ENCODE measurements at regions not wholly inside any gene's neighbourhood (a gene's known extent, or its start where the extent isn't known, plus 50 kb on each side); places are given as distances from the start of the nearest gene placed in this dataset.
"Not testable (repeated sequence)": the region's sequence is repeated elsewhere in the genome, so short reads cannot be mapped to it uniquely, and the experiment has no call there.

DNA sequence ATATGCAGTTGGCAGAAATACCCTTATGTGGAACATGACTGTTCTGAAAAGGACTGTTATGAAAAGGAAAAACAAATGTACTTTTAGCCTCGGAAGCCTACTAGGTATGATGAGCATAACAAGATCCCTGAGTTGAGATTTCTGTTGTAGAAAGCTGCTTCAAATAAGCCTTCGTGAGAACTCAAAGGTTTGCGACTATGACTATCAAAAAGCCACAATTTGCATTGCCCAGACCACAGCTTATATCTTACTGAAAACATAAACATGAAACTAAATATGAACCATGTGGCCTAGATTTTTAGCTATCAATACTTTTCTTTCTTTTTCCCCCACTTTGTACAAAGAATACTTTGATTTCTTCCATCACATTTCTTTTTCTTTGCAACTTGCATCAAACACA lies 398.2 kb upstream of the LCORL start:
- Histone ChIP-seq H3K27me3 (ENCODE audit: insufficient read depth, low read length, poor library complexity, severe bottlenecking) (no peaks in the 10 kb centered on the region), H3K4me3 (ENCODE audit: low read length, poor library complexity, severe bottlenecking) (no peak overlapping the region), H3K9me2 (replicated peaks; ENCODE audit: low read depth, low read length) (no peaks in the 10 kb centered on the region), H3K4me1 (ENCODE audit: insufficient read depth, low read length, poor library complexity, severe bottlenecking) (no peaks in the 10 kb centered on the region), H3K9me3 (ENCODE audit: insufficient read depth, low read depth, low read length) (no peaks in the 10 kb centered on the region), H3K4me2 (ENCODE audit: low read depth, low read length, poor library complexity, severe bottlenecking) (no peak overlapping the region), H3F3A (ENCODE audit: low read depth) (no peaks in the 10 kb centered on the region), H4K20me1 (ENCODE audit: insufficient read depth, low read length, poor library complexity, severe bottlenecking) (no peaks in the 10 kb centered on the region), H2AFZ (ENCODE audit: low read length) (no peak overlapping the region), H3K79me2 (ENCODE audit: insufficient read depth, low read length) (no peaks in the 10 kb centered on the region), H3K36me3 (ENCODE audit: insufficient read depth, low read length) (no peaks in the 10 kb centered on the region), H3K9ac (ENCODE audit: low read depth, low read length, poor library complexity, severe bottlenecking) (no peak overlapping the region)
- TF ChIP-seq, protein P1, sequence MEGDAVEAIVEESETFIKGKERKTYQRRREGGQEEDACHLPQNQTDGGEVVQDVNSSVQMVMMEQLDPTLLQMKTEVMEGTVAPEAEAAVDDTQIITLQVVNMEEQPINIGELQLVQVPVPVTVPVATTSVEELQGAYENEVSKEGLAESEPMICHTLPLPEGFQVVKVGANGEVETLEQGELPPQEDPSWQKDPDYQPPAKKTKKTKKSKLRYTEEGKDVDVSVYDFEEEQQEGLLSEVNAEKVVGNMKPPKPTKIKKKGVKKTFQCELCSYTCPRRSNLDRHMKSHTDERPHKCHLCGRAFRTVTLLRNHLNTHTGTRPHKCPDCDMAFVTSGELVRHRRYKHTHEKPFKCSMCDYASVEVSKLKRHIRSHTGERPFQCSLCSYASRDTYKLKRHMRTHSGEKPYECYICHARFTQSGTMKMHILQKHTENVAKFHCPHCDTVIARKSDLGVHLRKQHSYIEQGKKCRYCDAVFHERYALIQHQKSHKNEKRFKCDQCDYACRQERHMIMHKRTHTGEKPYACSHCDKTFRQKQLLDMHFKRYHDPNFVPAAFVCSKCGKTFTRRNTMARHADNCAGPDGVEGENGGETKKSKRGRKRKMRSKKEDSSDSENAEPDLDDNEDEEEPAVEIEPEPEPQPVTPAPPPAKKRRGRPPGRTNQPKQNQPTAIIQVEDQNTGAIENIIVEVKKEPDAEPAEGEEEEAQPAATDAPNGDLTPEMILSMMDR (conservative IDR thresholded peaks at IDR 0.05; ENCODE audit: low read length) = no peak
- TF ChIP-seq EZH2phosphoT487 (IDR thresholded peaks at IDR 0.05; ENCODE audit: borderline replicate concordance) = no peak

DNA sequence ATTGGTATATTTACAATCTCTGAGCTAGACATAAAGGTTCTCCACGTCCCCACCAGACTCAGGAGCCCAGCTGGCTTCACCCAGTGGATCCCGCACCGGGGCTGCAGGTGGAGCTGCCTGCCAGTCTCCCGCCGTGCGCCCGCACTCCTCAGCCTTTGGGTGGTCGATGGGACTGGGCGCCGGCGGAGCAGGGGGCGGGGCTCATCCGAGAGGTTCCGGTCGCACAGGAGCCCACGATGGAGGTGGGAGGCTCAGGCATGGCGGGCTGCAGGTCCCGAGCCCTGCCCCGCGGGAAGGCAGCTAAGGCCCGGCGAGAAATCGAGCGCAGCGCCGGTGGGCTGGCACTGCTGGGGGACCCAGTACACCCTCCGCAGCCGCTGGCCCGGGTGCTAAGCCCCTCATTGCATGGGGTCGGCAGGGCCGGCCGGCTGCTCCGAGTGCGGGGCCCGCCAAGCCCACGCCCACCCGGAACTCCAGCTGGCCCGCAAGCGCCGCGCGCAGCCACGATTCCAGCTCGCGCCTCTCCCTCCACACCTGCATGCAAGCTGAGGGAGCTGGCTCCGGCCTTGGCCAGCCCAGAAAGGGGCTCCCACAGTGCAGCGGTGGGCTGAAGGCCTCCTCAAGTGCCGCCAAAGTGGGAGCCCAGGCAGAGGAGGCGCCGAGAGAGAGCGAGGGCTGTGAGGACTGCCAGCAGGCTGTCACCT lies 396.8 kb upstream of the LCORL start:
- H3K9me3 ChIP-seq (ENCODE audit: insufficient read depth, low read depth, low read length); H3F3A ChIP-seq (ENCODE audit: low read depth); H3K4me2 ChIP-seq (ENCODE audit: low read depth, low read length, poor library complexity, severe bottlenecking); H2AFZ ChIP-seq (ENCODE audit: low read length); H3K27me3 ChIP-seq (ENCODE audit: insufficient read depth, low read length, poor library complexity, severe bottlenecking); H3K4me3 ChIP-seq (ENCODE audit: low read length, poor library complexity, severe bottlenecking); H4K20me1 ChIP-seq (ENCODE audit: insufficient read depth, low read length, poor library complexity, severe bottlenecking); H3K79me2 ChIP-seq (ENCODE audit: insufficient read depth, low read length); H3K9ac ChIP-seq (ENCODE audit: low read depth, low read length, poor library complexity, severe bottlenecking); H3K36me3 ChIP-seq (ENCODE audit: insufficient read depth, low read length); H3K9me2 ChIP-seq (replicated peaks; ENCODE audit: low read depth, low read length); H3K4me1 ChIP-seq (ENCODE audit: insufficient read depth, low read length, poor library complexity, severe bottlenecking): not testable (repeated sequence)

DNA sequence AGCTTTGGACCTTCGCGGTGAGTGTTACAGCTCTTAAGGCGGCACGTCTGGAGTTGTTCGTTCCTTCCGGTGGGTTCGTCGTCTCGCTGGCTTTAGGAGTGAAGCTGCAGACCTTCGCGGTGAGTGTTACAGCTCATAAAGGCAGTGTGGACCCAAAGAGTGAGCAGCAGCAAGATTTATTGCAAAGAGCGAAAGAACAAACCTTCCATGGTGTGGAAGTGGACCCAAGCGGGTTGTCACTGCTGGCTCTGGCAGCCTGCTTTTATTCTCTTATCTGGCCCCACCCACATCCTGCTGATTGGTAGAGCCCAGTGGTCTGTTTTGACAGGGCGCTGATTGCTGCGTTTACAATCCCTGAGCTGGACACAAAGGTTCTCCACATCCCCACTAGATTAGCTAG lies 396.1 kb upstream of the LCORL start:
- not testable (repeated sequence) for H3K9me2 ChIP-seq (replicated peaks; ENCODE audit: low read depth, low read length); H3K36me3 ChIP-seq (ENCODE audit: insufficient read depth, low read length); H3F3A ChIP-seq (ENCODE audit: low read depth); H3K79me2 ChIP-seq (ENCODE audit: insufficient read depth, low read length); H3K4me2 ChIP-seq (ENCODE audit: low read depth, low read length, poor library complexity, severe bottlenecking); H3K4me1 ChIP-seq (ENCODE audit: insufficient read depth, low read length, poor library complexity, severe bottlenecking); H3K4me3 ChIP-seq (ENCODE audit: low read length, poor library complexity, severe bottlenecking); H4K20me1 ChIP-seq (ENCODE audit: insufficient read depth, low read length, poor library complexity, severe bottlenecking); H3K9ac ChIP-seq (ENCODE audit: low read depth, low read length, poor library complexity, severe bottlenecking); H3K27me3 ChIP-seq (ENCODE audit: insufficient read depth, low read length, poor library complexity, severe bottlenecking); H3K9me3 ChIP-seq (ENCODE audit: insufficient read depth, low read depth, low read length); H2AFZ ChIP-seq (ENCODE audit: low read length)

DNA sequence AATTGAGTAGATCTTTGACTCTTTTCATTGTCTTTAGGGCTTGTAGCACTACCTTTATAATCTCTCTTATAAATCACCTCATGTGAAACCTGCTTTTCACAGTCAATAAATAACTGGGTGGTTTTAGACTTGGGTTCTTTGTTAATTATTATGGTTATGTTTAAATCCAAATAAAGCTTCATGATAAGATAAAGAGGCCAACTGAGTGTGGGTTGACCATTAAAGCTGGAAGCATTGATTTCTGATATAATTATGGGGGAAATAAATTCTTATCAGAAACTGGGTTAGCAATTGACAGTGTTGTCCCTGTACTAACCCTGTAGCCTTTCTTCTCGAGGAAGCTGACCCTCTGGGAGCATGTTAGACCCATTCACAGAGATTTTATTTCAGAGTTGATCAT lies 384.7 kb upstream of the LCORL start:
- TF ChIP-seq EZH2phosphoT487 (IDR thresholded peaks at IDR 0.05; ENCODE audit: borderline replicate concordance) = no peak
- TF ChIP-seq, protein P1 (conservative IDR thresholded peaks at IDR 0.05; ENCODE audit: low read length) = no peak
- Histone ChIP-seq H3F3A (ENCODE audit: low read depth) (no peaks in the 10 kb centered on the region), H3K9me2 (replicated peaks; ENCODE audit: low read depth, low read length) (no peaks in the 10 kb centered on the region), H3K79me2 (ENCODE audit: insufficient read depth, low read length) (no peaks in the 10 kb centered on the region), H3K4me2 (ENCODE audit: low read depth, low read length, poor library complexity, severe bottlenecking) (no peak overlapping the region), H2AFZ (ENCODE audit: low read length) (no peak overlapping the region), H3K36me3 (ENCODE audit: insufficient read depth, low read length) (no peaks in the 10 kb centered on the region), H4K20me1 (ENCODE audit: insufficient read depth, low read length, poor library complexity, severe bottlenecking) (no peaks in the 10 kb centered on the region), H3K4me1 (ENCODE audit: insufficient read depth, low read length, poor library complexity, severe bottlenecking) (no peaks in the 10 kb centered on the region), H3K9me3 (ENCODE audit: insufficient read depth, low read depth, low read length) (no peaks in the 10 kb centered on the region), H3K9ac (ENCODE audit: low read depth, low read length, poor library complexity, severe bottlenecking) (no peak overlapping the region), H3K27me3 (ENCODE audit: insufficient read depth, low read length, poor library complexity, severe bottlenecking) (no peaks in the 10 kb centered on the region), H3K4me3 (ENCODE audit: low read length, poor library complexity, severe bottlenecking) (no peak overlapping the region)

All from Loucy (cell line).